ENCODE measurements at regions not wholly inside any gene's neighbourhood (a gene's known extent, or its start where the extent isn't known, plus 50 kb on each side); places are given as distances from the start of the nearest gene placed in this dataset.

- Histone ChIP-seq H3K27ac (ENCODE audit: low read depth, low read length) (no peak overlapping the region), H3F3A (ENCODE audit: insufficient read depth) (no peaks in the 10 kb centered on the region), H3K9me3 (ENCODE audit: insufficient read depth, low read length) (no peaks in the 10 kb centered on the region), H3K9ac (ENCODE audit: low read length) (no peak overlapping the region), H3K9me2 (replicated peaks; ENCODE audit: insufficient read depth, low read length) (no peaks in the 10 kb centered on the region), H3K4me3 (ENCODE audit: insufficient read depth, low read length, poor library complexity, severe bottlenecking) (no peak overlapping the region), H3K27me3 (ENCODE audit: low read length) (no peaks in the 10 kb centered on the region), H3K4me2 (ENCODE audit: low read depth, low read length, poor library complexity, severe bottlenecking) (no peak overlapping the region), H2AFZ (ENCODE audit: low read depth, low read length, severe bottlenecking) (no peak overlapping the region), H4K20me1 (ENCODE audit: low read depth, low read length) (no peaks in the 10 kb centered on the region), H3K79me2 (ENCODE audit: insufficient read depth, low read length) (no peaks in the 10 kb centered on the region), H3K36me3 (ENCODE audit: low read length) (no peaks in the 10 kb centered on the region)
- TF ChIP-seq EZH2phosphoT487 (conservative IDR thresholded peaks at IDR 0.05; ENCODE audit: low read length) (no peak), CTCF (IDR thresholded peaks at IDR 0.05; ENCODE audit: insufficient read depth, low read length, poor library complexity, severe bottlenecking) (no peak)
Observed at GRCh38 chr10:83354456-83354855, 784.9 kb upstream of the GHITM start.

- no peaks in the 10 kb centered on the region for H3K27me3 ChIP-seq (ENCODE audit: low read length)
- no peaks in the 10 kb centered on the region for H3F3A ChIP-seq (ENCODE audit: insufficient read depth)
- no peaks in the 10 kb centered on the region for H3K36me3 ChIP-seq (ENCODE audit: low read length)
- H3K9me2 ChIP-seq (replicated peaks; ENCODE audit: insufficient read depth, low read length), result no peaks in the 10 kb centered on the region
- no peaks in the 10 kb centered on the region for H4K20me1 ChIP-seq (ENCODE audit: low read depth, low read length)
- no peaks in the 10 kb centered on the region for H3K9me3 ChIP-seq (ENCODE audit: insufficient read depth, low read length)
- H3K79me2 ChIP-seq (ENCODE audit: insufficient read depth, low read length), result no peaks in the 10 kb centered on the region
- TF ChIP-seq CTCF (IDR thresholded peaks at IDR 0.05; ENCODE audit: insufficient read depth, low read length, poor library complexity, severe bottlenecking), result no peak
- no peak for TF ChIP-seq EZH2phosphoT487 (conservative IDR thresholded peaks at IDR 0.05; ENCODE audit: low read length)
- no peak overlapping the region for H3K4me3 ChIP-seq (ENCODE audit: insufficient read depth, low read length, poor library complexity, severe bottlenecking)
- no peak overlapping the region for H3K9ac ChIP-seq (ENCODE audit: low read length)
- no peak overlapping the region for H3K4me2 ChIP-seq (ENCODE audit: low read depth, low read length, poor library complexity, severe bottlenecking)
- no peak overlapping the region for H3K27ac ChIP-seq (ENCODE audit: low read depth, low read length)
- H2AFZ ChIP-seq (ENCODE audit: low read depth, low read length, severe bottlenecking), result no peak overlapping the region
Observed at GRCh38 chr10:83357004-83357403, 782.3 kb upstream of the GHITM start.

- no peak overlapping the region for H3K9ac ChIP-seq (ENCODE audit: low read length)
- TF ChIP-seq EZH2phosphoT487 (conservative IDR thresholded peaks at IDR 0.05; ENCODE audit: low read length), result no peak
- no peak for TF ChIP-seq CTCF (IDR thresholded peaks at IDR 0.05; ENCODE audit: insufficient read depth, low read length, poor library complexity, severe bottlenecking)
- H2AFZ ChIP-seq (ENCODE audit: low read depth, low read length, severe bottlenecking), result no peak overlapping the region
- no peaks in the 10 kb centered on the region for H3K9me3 ChIP-seq (ENCODE audit: insufficient read depth, low read length)
- no peaks in the 10 kb centered on the region for H3K79me2 ChIP-seq (ENCODE audit: insufficient read depth, low read length)
- H3K4me3 ChIP-seq (ENCODE audit: insufficient read depth, low read length, poor library complexity, severe bottlenecking), result no peak overlapping the region
- no peaks in the 10 kb centered on the region for H3F3A ChIP-seq (ENCODE audit: insufficient read depth)
- no peak overlapping the region for H3K4me2 ChIP-seq (ENCODE audit: low read depth, low read length, poor library complexity, severe bottlenecking)
- H4K20me1 ChIP-seq (ENCODE audit: low read depth, low read length), result no peaks in the 10 kb centered on the region
- H3K27ac ChIP-seq (ENCODE audit: low read depth, low read length), result no peak overlapping the region
- no peaks in the 10 kb centered on the region for H3K9me2 ChIP-seq (replicated peaks; ENCODE audit: insufficient read depth, low read length)
- no peaks in the 10 kb centered on the region for H3K27me3 ChIP-seq (ENCODE audit: low read length)
- no peaks in the 10 kb centered on the region for H3K36me3 ChIP-seq (ENCODE audit: low read length)
Observed at GRCh38 chr10:83357627-83358026, 781.7 kb upstream of the GHITM start.

- TF ChIP-seq CTCF (IDR thresholded peaks at IDR 0.05; ENCODE audit: insufficient read depth, low read length, poor library complexity, severe bottlenecking) (no peak), EZH2phosphoT487 (conservative IDR thresholded peaks at IDR 0.05; ENCODE audit: low read length) (no peak)
- H3K4me2 ChIP-seq (ENCODE audit: low read depth, low read length, poor library complexity, severe bottlenecking), result no peak overlapping the region
- H3K27ac ChIP-seq (ENCODE audit: low read depth, low read length), result no peak overlapping the region
- H3K27me3 ChIP-seq (ENCODE audit: low read length), result no peaks in the 10 kb centered on the region
- H3K9me2 ChIP-seq (replicated peaks; ENCODE audit: insufficient read depth, low read length), result no peaks in the 10 kb centered on the region
- no peak overlapping the region for H3K4me3 ChIP-seq (ENCODE audit: insufficient read depth, low read length, poor library complexity, severe bottlenecking)
- H4K20me1 ChIP-seq (ENCODE audit: low read depth, low read length), result no peaks in the 10 kb centered on the region
- H2AFZ ChIP-seq (ENCODE audit: low read depth, low read length, severe bottlenecking), result no peak overlapping the region
- no peaks in the 10 kb centered on the region for H3F3A ChIP-seq (ENCODE audit: insufficient read depth)
- no peak overlapping the region for H3K9ac ChIP-seq (ENCODE audit: low read length)
- no peaks in the 10 kb centered on the region for H3K79me2 ChIP-seq (ENCODE audit: insufficient read depth, low read length)
- no peaks in the 10 kb centered on the region for H3K9me3 ChIP-seq (ENCODE audit: insufficient read depth, low read length)
- H3K36me3 ChIP-seq (ENCODE audit: low read length), result no peaks in the 10 kb centered on the region
Observed at GRCh38 chr10:83367036-83367435, 772.3 kb upstream of the GHITM start.

Measured in SU-DHL-6 (cell line).